CD4-positive, alpha-beta T cell treated with Interferon gamma for 1 hour (primary cell): ENCODE measurements at regions not wholly inside any gene's neighbourhood (a gene's known extent, or its start where the extent isn't known, plus 50 kb on each side); places are given as distances from the start of the nearest gene placed in this dataset.

Source experiments
- DNase-seq: peaks from one replicate; pipeline ENCODE4 v3.0.0-alpha.2; 2020

GRCh38 chr12:124440841-124441381, 126.5 kb downstream of the NCOR2 start:
- no peak for DNase-seq

GRCh38 chr12:124440031-124440626, 127.3 kb downstream of the NCOR2 start:
- no peak for DNase-seq

DNA sequence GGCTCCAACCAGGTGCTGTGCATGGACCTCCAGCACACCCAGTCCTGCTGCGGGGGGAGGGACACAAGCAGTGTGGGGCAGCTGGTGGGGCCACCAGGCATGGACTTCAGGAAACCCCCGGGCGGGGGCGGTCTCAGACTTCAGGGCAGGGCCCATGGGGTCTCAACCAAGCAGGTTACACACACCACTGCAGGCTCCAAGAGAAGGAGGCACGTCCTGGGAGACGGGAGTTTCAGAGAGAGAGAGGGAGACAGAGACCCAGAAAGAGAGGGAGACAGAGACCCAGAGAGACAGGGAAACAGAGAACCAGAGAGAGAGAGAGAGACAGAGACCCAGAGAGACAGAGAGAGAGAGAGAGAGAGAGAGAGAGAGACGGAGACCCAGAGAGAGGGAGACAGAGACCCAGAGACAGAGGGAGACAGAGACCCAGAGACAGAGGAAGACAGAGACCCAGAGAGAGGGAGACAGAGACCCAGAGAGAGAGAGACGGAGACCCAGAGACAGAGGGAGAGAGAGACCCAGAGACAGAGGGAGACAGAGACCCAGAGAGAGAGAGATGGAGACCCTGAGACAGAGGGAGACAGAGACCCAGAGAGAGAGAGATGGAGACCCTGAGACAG, 128.9 kb downstream of the NCOR2 start:
- DNase-seq, result no peak

DNA sequence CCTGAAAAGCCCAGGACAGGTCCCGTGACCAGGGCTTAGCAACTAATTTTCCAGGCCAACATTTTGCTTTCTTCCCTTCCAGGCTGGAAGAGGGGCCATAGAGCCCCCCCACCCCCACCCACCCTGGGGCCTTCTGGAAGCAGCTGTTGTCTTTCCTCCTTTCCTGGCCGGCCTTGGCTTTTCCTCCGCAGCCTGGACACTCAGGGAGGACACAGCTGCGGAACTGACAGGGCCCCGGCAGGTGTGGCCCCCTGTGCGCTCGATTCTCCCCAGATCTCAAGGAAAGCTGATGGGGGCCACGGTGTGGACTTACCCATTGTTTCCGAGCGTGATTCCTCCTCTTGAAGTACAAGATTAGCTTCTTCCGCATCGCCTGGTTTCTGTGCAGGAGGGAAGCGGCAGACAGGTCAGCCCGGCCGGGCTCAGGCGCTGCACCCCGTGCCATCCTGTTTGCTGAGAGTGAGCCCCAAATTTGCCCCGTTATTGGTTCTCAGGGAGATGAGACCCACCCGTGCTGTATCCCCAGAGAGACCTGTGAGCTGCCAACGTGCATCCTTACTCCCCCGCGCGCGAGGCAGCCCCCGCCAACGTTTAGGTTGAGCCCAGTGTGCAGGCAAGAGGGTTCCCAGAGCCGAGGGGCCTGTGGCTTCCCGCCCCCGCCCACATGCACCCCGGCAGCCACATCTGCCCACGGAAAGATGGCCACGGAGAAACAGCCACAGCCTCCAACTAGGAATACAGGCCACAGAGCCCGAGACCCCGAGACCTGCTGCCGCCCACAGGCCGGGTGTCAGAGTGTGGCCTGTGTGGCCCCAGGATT, 129.6 kb downstream of the NCOR2 start:
- DNase-seq, result no peak

GRCh38 chr12:124437121-124437520, 130.3 kb downstream of the NCOR2 start:
- DNase-seq, result no peak

DNA sequence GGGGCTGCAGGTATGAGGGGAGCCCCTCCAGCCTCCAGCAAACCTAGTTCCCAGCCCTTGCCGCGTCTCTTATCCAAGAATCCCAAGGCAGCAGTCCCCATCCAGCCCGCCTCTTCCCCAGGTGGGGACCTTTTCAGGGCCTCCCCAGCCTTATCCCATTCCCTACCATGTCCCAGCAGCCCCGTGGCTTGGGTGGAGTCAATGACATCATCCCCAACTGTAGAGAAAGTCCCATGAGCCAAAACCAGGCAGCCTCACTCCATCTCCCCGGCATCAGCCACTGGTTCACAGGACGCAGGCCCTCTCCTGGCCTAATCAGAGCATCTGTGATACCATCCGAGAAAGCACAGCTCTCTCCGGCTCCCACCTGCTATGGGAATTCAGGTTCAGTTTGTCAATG, 131.0 kb downstream of the NCOR2 start:
- no peak for DNase-seq

- no peak for DNase-seq
Observed at GRCh38 chr12:124435806-124436345, 131.5 kb downstream of the NCOR2 start.

GRCh38 chr12:124434951-124435805, 132.2 kb downstream of the NCOR2 start:
- no peak for DNase-seq

DNA sequence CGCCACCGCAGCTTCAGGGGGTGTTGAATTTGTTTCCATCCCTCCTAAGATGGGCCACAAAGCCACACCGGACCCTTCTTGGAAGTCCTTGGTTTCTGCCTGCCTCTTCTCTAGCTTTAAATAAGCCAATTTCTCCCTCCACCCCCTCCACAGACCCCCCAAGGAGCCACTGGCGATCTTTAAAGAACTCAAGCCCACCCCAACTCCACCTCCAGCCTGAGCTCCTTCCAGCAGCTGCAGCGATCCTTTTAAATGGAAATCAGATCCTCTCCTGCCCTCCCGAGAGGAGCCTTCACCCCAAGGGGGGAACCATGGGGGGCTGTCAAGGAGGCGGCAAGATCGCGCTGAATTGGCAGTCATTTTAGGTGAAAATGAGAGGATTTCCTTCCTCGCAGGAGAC, 133.1 kb downstream of the NCOR2 start:
- no peak for DNase-seq

DNA sequence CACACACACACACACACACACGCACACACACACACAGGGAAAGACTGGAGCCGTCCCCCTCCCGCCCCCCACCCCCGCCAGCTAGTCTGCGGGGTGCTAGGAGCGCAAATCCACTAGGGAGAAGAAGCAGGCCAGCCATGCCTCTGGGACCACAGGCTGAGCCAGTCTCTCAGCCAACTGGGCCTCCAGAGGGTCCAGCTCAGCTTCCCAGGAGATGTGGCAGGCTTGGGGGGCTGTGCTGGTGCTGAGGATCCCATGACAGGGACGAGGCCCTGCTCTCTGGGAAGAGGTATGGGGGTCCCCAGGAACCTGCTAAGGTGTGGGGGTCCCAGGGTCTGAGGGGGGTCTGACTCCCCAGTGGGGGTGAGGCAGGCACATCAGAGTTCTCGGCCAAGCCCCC, 133.5 kb downstream of the NCOR2 start:
- no peak for DNase-seq

DNA sequence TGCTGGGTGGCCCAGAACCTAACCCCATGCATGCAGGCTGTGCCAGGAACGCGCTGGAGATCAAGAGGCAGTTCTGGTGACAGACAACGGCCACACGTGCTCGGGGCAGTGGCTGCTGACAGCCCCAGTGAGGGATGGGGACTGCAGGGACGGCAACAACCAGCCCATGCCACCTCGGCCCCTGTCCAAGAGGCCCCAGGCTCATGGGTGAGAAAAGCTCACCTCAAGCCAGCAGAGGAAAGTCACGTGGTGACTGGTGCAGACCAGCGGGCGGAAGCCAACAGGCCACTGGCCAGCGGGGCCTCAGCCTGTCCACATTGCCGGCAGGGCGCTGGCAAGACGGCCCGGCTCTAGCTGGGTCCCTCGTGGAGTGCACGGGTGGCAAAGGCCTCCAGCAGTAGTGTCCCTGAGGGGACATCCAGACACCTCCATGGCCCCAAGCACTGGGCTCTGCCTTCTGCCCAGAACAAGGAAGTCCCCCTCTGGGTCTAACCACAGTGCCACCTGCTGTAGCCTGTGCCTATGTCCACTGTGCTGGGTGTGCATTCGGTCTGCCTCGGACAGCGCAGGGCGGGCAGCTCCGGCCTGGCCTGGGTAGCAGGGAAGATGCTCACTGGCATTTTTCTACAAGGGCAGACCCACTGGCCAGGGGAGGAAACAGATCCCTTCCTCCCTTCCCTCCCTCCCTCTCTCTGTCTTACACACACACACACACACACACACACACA, 134.1 kb downstream of the NCOR2 start:
- no peak for DNase-seq

GRCh38 chr12:124432376-124432775, 135.0 kb downstream of the NCOR2 start:
- DNase-seq, result peak; percentile 21

- DNase-seq, result no peak
Observed at GRCh38 chr12:124431971-124432370, 135.4 kb downstream of the NCOR2 start.

- DNase-seq, result no peak
Observed at GRCh38 chr12:124430491-124430890, 135.6 kb downstream of the RFLNA start.

- DNase-seq, result no peak
Observed at GRCh38 chr12:124429535-124429934, 134.6 kb downstream of the RFLNA start.

DNA sequence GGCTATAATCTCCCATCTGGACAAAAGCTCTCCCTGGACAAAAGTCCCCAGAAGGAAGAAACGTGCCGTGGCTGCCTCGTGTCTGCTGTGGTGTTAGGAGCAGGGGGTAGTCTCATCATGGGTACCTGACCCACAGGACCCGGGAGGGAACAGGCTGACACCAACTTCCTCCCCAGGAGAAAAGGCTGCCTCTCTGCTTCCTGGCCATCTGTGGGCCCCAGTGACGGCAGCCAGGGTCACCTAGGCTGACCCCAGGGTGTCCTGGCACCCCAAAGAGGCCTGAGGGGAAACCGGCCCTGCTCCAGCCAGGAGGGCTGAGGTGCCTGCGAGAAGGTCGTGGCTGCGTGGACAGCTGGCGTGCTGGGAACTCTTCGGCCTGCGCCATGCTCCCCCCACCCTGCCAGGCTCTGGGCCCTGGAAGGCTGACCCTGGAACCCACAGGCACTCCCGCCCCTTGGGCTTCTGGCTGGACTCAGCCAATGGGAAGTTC, 133.9 kb downstream of the RFLNA start:
- no peak for DNase-seq

- no peak for DNase-seq
Observed at GRCh38 chr12:124428136-124428791, 133.4 kb downstream of the RFLNA start.

DNA sequence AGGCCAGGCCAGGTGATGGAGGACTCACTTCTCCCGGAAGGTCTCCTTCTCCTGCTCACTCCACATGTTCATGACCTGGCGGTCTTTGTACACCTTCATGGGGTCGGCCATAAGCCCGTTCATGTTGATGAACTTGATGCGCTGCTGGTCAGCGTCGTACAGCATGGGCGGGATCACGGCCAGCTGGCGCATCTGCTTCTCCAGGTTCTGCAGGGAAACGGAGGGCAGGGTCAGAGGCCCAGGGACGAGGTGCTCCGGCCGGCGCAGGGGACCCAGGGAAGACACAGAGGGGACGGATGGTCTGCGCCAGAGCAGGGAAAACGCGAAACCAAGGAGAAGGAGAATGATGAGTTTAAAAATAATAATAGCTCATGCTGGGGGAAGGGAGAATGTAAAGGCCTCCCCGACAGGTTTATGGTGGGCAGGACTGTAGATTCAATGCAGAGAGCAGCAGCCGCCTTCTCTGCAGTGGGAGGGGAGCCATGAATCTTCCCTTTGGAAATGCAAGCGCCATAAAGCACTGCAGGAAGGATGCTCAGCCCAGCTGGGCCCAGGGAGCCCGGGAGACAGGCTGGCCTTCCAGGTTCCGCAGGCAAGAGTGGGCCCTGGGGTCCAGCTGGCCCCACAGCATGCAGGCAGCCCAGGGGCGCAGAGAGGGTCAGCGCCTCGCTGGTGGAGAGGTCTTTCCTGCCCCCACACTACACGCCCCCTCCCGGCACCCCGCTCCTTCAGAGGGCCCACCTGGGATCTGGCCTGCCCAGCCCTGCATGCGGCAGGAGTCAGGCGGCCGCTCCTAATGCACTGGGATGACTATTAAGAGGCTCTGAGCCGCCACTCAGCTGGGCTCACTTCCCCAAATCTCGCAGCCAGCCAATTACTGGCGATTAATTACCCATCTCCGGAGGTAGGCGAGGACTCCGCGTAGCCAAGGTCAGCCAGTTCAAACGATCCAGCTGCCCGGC, 132.0 kb downstream of the RFLNA start:
- no peak for DNase-seq

- no peak for DNase-seq
Observed at GRCh38 chr12:124425667-124426066, 130.8 kb downstream of the RFLNA start.

DNA sequence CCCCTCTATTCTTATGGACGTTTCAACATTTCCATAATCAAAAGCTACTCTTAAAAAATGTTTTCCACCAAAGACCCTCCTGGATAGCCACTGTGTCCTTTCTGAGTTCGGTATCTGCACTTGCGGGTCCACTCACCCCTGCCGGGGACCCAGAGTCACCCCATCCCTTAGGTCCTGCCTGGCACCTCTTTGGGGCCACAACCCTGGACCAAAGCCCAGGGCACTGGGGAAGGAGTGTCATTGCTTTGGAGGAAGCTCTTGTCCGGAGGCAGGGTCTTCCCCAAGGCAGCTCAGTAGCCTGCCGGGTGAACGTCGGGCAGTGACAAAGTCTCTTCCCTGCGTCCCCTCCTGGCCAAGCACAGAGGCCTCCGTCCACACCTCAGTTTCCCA, 129.6 kb downstream of the RFLNA start:
- no peak for DNase-seq
